Skeletal muscle satellite cell (primary cell): ENCODE measurements at regions not wholly inside any gene's neighbourhood (a gene's known extent, or its start where the extent isn't known, plus 50 kb on each side); places are given as distances from the start of the nearest gene placed in this dataset.
"Not testable (repeated sequence)": the region's sequence is repeated elsewhere in the genome, so short reads cannot be mapped to it uniquely, and the experiment has no call there.

Source experiments
- H3K27me3 ChIP-seq: 2 replicates; pipeline ENCODE4 v1.7.0; 2013; ENCODE audit warnings: low read length; ENCODE audit not compliant: control insufficient read depth, insufficient read depth
- H3K36me3 ChIP-seq: 2 replicates; pipeline ENCODE4 v1.7.0; 2013; ENCODE audit warnings: mild to moderate bottlenecking, control low read depth, low read length; ENCODE audit not compliant: insufficient read depth
- H3K4me1 ChIP-seq: 2 replicates; pipeline ENCODE4 v1.7.0; 2013; ENCODE audit warnings: low read length; ENCODE audit not compliant: control insufficient read depth, insufficient read depth
- H3K4me2 ChIP-seq: 2 replicates; pipeline ENCODE4 v1.7.0; 2013; ENCODE audit warnings: mild to moderate bottlenecking, low read length
- H3K4me3 ChIP-seq: 2 replicates; pipeline ENCODE4 v1.7.0; 2013; ENCODE audit warnings: low read length
- H3K9ac ChIP-seq: 2 replicates; pipeline ENCODE4 v1.7.0; 2013; ENCODE audit warnings: mild to moderate bottlenecking, low read depth, low read length, moderate library complexity
- H3K9me3 ChIP-seq: replicated peaks from 2 replicates; pipeline ENCODE4 v1.7.0; 2013; ENCODE audit warnings: mild to moderate bottlenecking, control low read depth, low read length

GRCh38 chr1:219414250-219414649, 198.7 kb downstream of the ZC3H11B start:
- no peak overlapping the region for H3K4me3 ChIP-seq
- no peak overlapping the region for H3K9ac ChIP-seq

GRCh38 chr1:219413536-219413935, 199.4 kb downstream of the ZC3H11B start:
- H3K4me2 ChIP-seq: no peak overlapping the region
- no peak overlapping the region for H3K4me3 ChIP-seq
- no peaks in the 10 kb centered on the region for H3K27me3 ChIP-seq
- no peak overlapping the region for H3K9ac ChIP-seq
- H3K4me1 ChIP-seq: peaks cover 3% of the 10 kb centered on the region
- H3K36me3 ChIP-seq: no peaks in the 10 kb centered on the region
- H3K9me3 ChIP-seq: no peaks in the 10 kb centered on the region

More at GRCh38 chr1:219414250-219414649, 198.7 kb downstream of the ZC3H11B start:
- peaks cover 3% of the 10 kb centered on the region for H3K4me1 ChIP-seq
- H3K36me3 ChIP-seq: no peaks in the 10 kb centered on the region
- no peaks in the 10 kb centered on the region for H3K9me3 ChIP-seq
- no peaks in the 10 kb centered on the region for H3K27me3 ChIP-seq
- H3K4me2 ChIP-seq: no peak overlapping the region

DNA sequence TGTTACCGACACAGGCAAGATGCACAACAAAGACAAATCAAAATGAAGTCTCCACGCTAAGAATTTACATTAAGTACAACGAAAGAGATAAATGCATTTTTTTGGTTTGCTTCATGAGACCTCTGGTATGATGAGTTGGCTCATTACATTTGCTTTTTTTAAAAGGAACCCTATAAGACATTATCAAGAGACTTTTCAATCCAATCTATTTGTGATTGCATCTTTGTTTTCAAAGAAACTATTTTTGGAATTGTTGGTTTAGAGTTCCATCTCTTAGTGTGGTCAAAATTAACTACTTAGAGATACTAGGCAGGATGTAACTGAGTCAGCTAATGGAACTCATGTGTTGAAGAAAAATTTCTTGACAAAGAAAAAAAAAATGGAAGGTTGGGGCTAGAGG, 200.1 kb downstream of the ZC3H11B start:
- no peaks in the 10 kb centered on the region for H3K36me3 ChIP-seq
- H3K9ac ChIP-seq: no peak overlapping the region
- peaks cover 3% of the 10 kb centered on the region for H3K4me1 ChIP-seq
- H3K4me2 ChIP-seq: no peak overlapping the region
- no peak overlapping the region for H3K4me3 ChIP-seq
- no peaks in the 10 kb centered on the region for H3K27me3 ChIP-seq
- no peaks in the 10 kb centered on the region for H3K9me3 ChIP-seq

GRCh38 chr1:219410721-219411120, 202.2 kb downstream of the ZC3H11B start:
- H3K27me3 ChIP-seq, H3K4me3 ChIP-seq, H3K4me2 ChIP-seq, H3K36me3 ChIP-seq, H3K9ac ChIP-seq, H3K9me3 ChIP-seq, H3K4me1 ChIP-seq: not testable (repeated sequence)

GRCh38 chr1:219405531-219406331, 207.2 kb downstream of the ZC3H11B start:
- Histone ChIP-seq H3K27me3 (no peaks in the 10 kb centered on the region), H3K9me3 (no peaks in the 10 kb centered on the region), H3K36me3 (no peaks in the 10 kb centered on the region), H3K4me2 (no peak overlapping the region), H3K4me1 (no peaks in the 10 kb centered on the region), H3K9ac (no peak overlapping the region), H3K4me3 (no peak overlapping the region)

- Histone ChIP-seq H3K36me3 (no peaks in the 10 kb centered on the region), H3K27me3 (no peaks in the 10 kb centered on the region), H3K4me1 (no peaks in the 10 kb centered on the region), H3K9ac (no peak overlapping the region), H3K4me2 (no peak overlapping the region), H3K4me3 (no peak overlapping the region), H3K9me3 (no peaks in the 10 kb centered on the region)
Measured at GRCh38 chr1:219404629-219405028, 208.3 kb downstream of the ZC3H11B start.

- Histone ChIP-seq H3K4me3 (no peak overlapping the region), H3K4me1 (no peaks in the 10 kb centered on the region), H3K36me3 (no peaks in the 10 kb centered on the region), H3K9ac (no peak overlapping the region), H3K4me2 (no peak overlapping the region), H3K27me3 (no peaks in the 10 kb centered on the region), H3K9me3 (no peaks in the 10 kb centered on the region)
Measured at GRCh38 chr1:219402925-219403324, 210.0 kb downstream of the ZC3H11B start.

DNA sequence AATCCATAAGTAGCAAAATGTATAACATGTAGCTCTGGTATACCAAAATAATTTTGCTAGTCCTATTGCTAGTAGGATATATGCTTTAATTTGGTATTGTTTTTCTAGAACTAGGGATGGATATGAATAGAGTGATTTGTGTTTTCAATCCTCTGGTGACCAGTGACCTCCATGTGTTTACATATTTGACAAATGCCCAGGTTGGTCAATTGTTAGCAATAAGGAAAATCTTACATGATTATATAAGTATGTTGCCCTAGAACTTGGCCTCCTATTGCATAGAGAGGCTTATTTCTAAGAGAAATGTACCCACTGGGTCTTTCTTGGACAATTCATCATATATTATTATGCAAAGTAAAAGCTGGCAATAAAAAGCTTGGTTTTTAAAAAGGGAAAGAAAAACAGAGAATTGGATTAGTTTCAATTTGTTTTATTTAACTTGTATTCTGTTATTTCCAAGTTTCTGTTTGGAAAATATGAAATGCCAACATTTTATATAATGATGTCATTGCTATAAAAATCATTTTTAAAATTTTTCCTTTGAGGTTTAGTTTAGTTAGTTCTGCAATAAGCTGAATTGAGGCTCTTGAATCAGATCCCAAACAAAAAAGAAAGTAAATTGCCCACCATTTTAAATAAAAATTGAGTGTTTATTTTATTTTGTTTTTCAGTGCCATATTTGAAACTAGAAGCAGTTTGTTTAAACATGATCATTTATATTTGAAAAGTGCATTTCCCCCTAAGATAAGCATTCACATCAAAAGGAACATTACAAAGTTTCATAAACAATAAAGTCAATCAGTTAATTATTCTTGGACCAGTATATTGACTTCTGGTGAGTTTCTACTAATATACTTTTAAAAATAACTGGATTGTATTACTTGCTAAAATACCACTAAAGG, 210.9 kb downstream of the ZC3H11B start:
- no peaks in the 10 kb centered on the region for H3K9me3 ChIP-seq
- no peak overlapping the region for H3K4me3 ChIP-seq
- no peak overlapping the region for H3K4me2 ChIP-seq
- H3K9ac ChIP-seq: no peak overlapping the region
- H3K27me3 ChIP-seq: no peaks in the 10 kb centered on the region
- H3K36me3 ChIP-seq: no peaks in the 10 kb centered on the region
- no peaks in the 10 kb centered on the region for H3K4me1 ChIP-seq

DNA sequence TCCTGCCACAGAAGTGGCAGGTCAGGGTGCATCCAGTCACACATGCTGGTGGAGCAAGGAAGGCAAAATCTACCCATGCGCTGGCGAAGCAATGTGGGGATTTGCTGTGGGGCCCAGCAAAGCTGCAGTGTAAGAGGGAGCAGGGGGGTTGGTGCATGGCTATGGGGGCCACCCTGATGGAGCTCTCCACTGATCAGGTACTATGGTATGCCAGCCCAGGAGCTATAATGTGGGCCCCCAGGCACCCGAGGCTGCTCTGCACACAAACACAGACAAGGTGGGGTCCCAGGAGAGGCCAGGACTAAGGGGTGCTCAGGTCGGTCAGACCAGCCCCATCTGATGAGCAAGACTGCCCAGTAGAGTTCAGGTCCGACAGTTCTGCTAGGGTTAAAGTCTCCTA, 213.5 kb downstream of the ZC3H11B start:
- no peak overlapping the region for H3K9ac ChIP-seq
- H3K4me2 ChIP-seq: no peak overlapping the region
- H3K36me3 ChIP-seq: no peaks in the 10 kb centered on the region
- H3K9me3 ChIP-seq: no peaks in the 10 kb centered on the region
- no peak overlapping the region for H3K4me3 ChIP-seq
- H3K4me1 ChIP-seq: no peaks in the 10 kb centered on the region
- H3K27me3 ChIP-seq: no peaks in the 10 kb centered on the region

DNA sequence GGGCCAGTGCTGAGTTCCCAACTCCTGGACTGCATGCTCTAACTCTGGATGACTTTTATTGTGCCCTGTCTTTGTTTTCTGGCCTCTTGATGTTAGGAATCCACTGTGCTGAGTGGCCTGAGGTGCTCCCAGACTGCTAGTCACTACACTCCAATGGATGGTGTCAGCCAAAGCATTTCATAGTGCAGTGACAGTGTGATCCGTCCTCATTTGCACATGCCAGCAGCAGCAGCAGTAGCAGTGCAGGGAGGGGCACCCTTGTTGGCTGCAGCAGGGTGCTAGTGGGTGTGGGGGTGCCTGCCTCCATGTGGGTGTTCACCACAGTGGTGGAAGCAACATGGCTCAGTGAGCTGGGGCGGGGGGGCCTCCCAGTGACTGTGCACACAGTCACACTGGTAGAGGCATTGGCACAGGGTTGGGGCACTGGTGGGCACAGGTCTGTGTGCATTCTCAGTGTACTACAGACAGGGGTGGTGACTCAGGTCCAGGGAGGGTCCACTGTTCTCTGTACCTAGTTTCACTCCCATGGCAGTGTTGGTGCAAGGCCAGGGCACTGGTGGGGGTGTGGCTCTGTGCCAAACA, 214.0 kb downstream of the ZC3H11B start:
- Histone ChIP-seq H3K9me3 (no peaks in the 10 kb centered on the region), H3K4me3 (no peak overlapping the region), H3K9ac (no peak overlapping the region), H3K27me3 (no peaks in the 10 kb centered on the region), H3K4me2 (no peak overlapping the region), H3K36me3 (no peaks in the 10 kb centered on the region), H3K4me1 (no peaks in the 10 kb centered on the region)

GRCh38 chr1:219397511-219397910, 215.4 kb downstream of the ZC3H11B start:
- no peaks in the 10 kb centered on the region for H3K36me3 ChIP-seq
- H3K4me2 ChIP-seq: no peak overlapping the region
- H3K4me3 ChIP-seq: no peak overlapping the region
- H3K9me3 ChIP-seq: no peaks in the 10 kb centered on the region
- H3K4me1 ChIP-seq: no peaks in the 10 kb centered on the region
- no peaks in the 10 kb centered on the region for H3K27me3 ChIP-seq
- H3K9ac ChIP-seq: no peak overlapping the region
